GM21367 (cell line): ENCODE measurements at regions not wholly inside any gene's neighbourhood (a gene's known extent, or its start where the extent isn't known, plus 50 kb on each side); places are given as distances from the start of the nearest gene placed in this dataset.

ENCODE experiments used
- ATAC-seq: cut with Tn5 transposase; IDR thresholded peaks from one replicate; pipeline ENCODE4 v1.9.1; 2021; ENCODE audit not compliant: unreplicated experiment

DNA sequence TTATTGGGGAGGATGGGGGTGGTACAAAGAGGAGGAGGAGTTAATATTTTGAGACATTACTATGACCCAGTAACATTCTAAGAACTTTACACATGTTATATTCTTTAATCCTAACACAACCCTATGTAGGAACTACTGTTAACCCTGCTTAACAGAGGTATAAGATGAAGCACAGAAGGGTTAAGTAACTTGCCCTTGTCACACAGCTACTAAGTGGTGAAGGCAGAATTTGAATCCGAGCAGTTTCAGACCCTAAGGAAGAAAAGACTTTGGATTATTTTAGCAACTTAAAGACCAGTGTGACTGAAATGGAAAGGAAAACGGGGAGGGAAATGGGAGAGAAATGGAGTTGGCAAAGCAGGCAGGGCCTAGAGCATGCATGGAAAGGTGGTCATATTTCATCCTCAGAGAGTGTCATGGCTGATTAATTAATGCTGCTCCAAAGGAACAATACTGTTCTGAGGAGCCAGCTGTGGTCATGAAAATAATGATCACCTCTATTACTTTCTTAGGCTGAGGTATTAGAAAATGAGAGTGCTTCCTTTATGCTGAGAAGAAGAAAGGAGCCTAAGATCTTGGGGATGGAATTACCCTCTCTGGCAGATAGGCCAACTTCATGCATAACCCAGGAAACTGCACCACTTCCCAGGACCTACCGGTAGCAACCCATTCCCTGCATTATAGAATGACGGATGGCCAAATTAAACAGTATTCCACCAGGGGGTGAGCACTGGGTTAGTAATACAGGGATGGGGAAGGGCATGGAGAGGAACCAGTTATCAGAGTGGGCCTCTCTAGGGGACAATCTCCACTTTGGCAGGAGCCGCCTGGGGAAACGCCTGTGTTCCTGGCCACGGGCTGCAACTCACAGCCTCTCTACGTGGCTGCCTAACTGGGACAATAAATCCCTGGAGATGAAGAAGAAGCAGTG is 50.1 kb upstream of the TNFAIP3 start:
- ATAC-seq: no peak
